H1 (cell line): ENCODE measurements at regions not wholly inside any gene's neighbourhood (a gene's known extent, or its start where the extent isn't known, plus 50 kb on each side); places are given as distances from the start of the nearest gene placed in this dataset.

Source experiments
- CTCF ChIA-PET: fragments of 300-600 bp; sonication (Branson Sonifier 250); formaldehyde crosslinking; loops from one replicate; lab custom pipeline; 2021; ENCODE audit not compliant: partially characterized antibody; lab: Charles Lee
- POLR2A ChIA-PET: fragments of 300-600 bp; sonication (Branson Sonifier 250); formaldehyde crosslinking; loops from one replicate; lab custom pipeline; 2021; ENCODE audit warnings: inconsistent platforms; ENCODE audit not compliant: partially characterized antibody; lab: Charles Lee
- DNase-seq, 2 experiments: peaks; one replicate each; pipeline versions ENCODE4 v3.0.0 to v3.0.0-alpha.2; 2010 to 2022; ENCODE audit warnings: low spot score in 2 of 2, low read depth in 1 of 2, mixed read lengths in 1 of 2
- FAIRE-seq: peaks from 2 replicates; lab custom pipeline; 2011; peaks lifted over from hg19 to GRCh38; lab: Jason Lieb, UNC
- H2AFZ ChIP-seq: 2 replicates; pipeline ENCODE4 v1.8.1; 2012; ENCODE audit warnings: low read length, inconsistent platforms
- H2AK5ac ChIP-seq: 2 replicates; pipeline ENCODE4 v1.6.1; 2013; ENCODE audit warnings: low read depth, low read length
- H2BK120ac ChIP-seq: replicated peaks from 2 replicates; pipeline ENCODE3; 2013; ENCODE audit warnings: low read depth, low read length, inconsistent platforms
- H2BK12ac ChIP-seq: 2 replicates; pipeline ENCODE4 v1.6.1; 2013; ENCODE audit warnings: low read depth, low read length
- H2BK15ac ChIP-seq: 2 replicates; pipeline ENCODE4 v1.6.1; 2013; ENCODE audit warnings: low read length
- H2BK20ac ChIP-seq: 2 replicates; pipeline ENCODE4 v1.6.1; 2013; ENCODE audit warnings: low read length
- H2BK5ac ChIP-seq: 2 replicates; pipeline ENCODE4 v1.6.1; 2013; ENCODE audit warnings: low read depth, low read length
- H3K14ac ChIP-seq: 2 replicates; pipeline ENCODE4 v1.6.1; 2013; ENCODE audit warnings: inconsistent platforms; ENCODE audit not compliant: insufficient read length
- H3K18ac ChIP-seq: 2 replicates; pipeline ENCODE4 v1.6.1; 2013; ENCODE audit warnings: low read length; ENCODE audit errors: extremely low read depth
- H3K23ac ChIP-seq: 2 replicates; pipeline ENCODE4 v1.6.1; 2013; ENCODE audit warnings: inconsistent platforms; ENCODE audit not compliant: insufficient read length
- H3K23me2 ChIP-seq: 2 replicates; pipeline ENCODE4 v1.6.1; 2013; ENCODE audit warnings: low read depth, low read length
- H3K27ac ChIP-seq: 2 replicates; pipeline ENCODE4 v1.6.1; 2011; ENCODE audit warnings: low read depth, low read length, inconsistent platforms
- H3K27me3 ChIP-seq, 4 experiments: replicated peaks in 1 of 4; 1 replicate in 1 of 4; 2 replicates in 3 of 4; pipeline versions ENCODE4 v1.6.1 to v1.8.1; 2011 to 2013; ENCODE audit warnings: low read length in 3 of 4, mild to moderate bottlenecking in 3 of 4, inconsistent platforms in 2 of 4, mixed read lengths in 2 of 4, moderate library complexity in 1 of 4; ENCODE audit not compliant: control insufficient read depth in 3 of 4, insufficient read depth in 3 of 4; ENCODE audit errors: extremely low read depth in 1 of 4
- H3K36me3 ChIP-seq, 4 experiments: 2 replicates each; pipeline versions ENCODE4 v1.6.1 to v1.8.1; 2011 to 2013; ENCODE audit warnings: mild to moderate bottlenecking in 4 of 4, low read length in 3 of 4, moderate library complexity in 2 of 4, control low read depth in 1 of 4, inconsistent platforms in 1 of 4; ENCODE audit not compliant: insufficient read depth in 4 of 4, control insufficient read depth in 2 of 4
- H3K4ac ChIP-seq: replicated peaks from 2 replicates; pipeline ENCODE3; 2013; ENCODE audit warnings: low read length, low read depth, mixed read lengths, inconsistent platforms; ENCODE audit not compliant: insufficient read length
- H3K4me1 ChIP-seq, 4 experiments: replicated peaks in 1 of 4; 1 replicate in 1 of 4; 2 replicates in 3 of 4; pipeline versions ENCODE4 v1.6.1 to v1.8.1; 2011 to 2013; ENCODE audit warnings: low read length in 3 of 4, inconsistent platforms in 2 of 4, mixed read lengths in 1 of 4; ENCODE audit not compliant: insufficient read depth in 4 of 4, control insufficient read depth in 3 of 4
- H3K4me2 ChIP-seq, 2 experiments: 2 replicates each; pipeline versions ENCODE4 v1.6.1 to v1.8.1; 2011 to 2013; ENCODE audit warnings: low read depth in 2 of 2, low read length in 2 of 2, control low read depth in 1 of 2, inconsistent platforms in 1 of 2, mild to moderate bottlenecking in 1 of 2; ENCODE audit not compliant: insufficient read depth in 1 of 2
- H3K4me3 ChIP-seq, 4 experiments: fragments of 200-600, 300-600 bp in 1 of 4; sonication (generic), shearing (Covaris generic), sonication (Bioruptor Twin) in 1 of 4; 2 replicates each; pipeline versions ENCODE4 v1.5.1 to v1.8.1; 2011 to 2016; ENCODE audit warnings: low read length in 4 of 4, low read depth in 3 of 4, control low read depth in 2 of 4, inconsistent platforms in 2 of 4, mild to moderate bottlenecking in 2 of 4, mixed read lengths in 1 of 4, moderate library complexity in 1 of 4; ENCODE audit not compliant: insufficient read depth in 2 of 4; ENCODE audit errors: extremely low read depth in 1 of 4
- H3K56ac ChIP-seq: replicated peaks from 2 replicates; pipeline ENCODE3; 2013; ENCODE audit warnings: low read depth, mild to moderate bottlenecking, mixed read lengths, low read length, inconsistent platforms; ENCODE audit not compliant: insufficient read length
- H3K79me1 ChIP-seq: 2 replicates; pipeline ENCODE4 v1.6.1; 2013; ENCODE audit warnings: low read depth, low read length, control low read depth
- H3K79me2 ChIP-seq, 2 experiments: 2 replicates each; pipeline versions ENCODE4 v1.6.1 to v1.8.1; 2012 to 2013; ENCODE audit warnings: low read length in 2 of 2, mild to moderate bottlenecking in 2 of 2, inconsistent platforms in 1 of 2; ENCODE audit not compliant: insufficient read depth in 2 of 2, control insufficient read depth in 1 of 2
- H3K9ac ChIP-seq, 4 experiments: replicated peaks in 1 of 4; 1 replicate in 1 of 4; 2 replicates in 3 of 4; pipeline versions ENCODE4 v1.6.1 to v1.8.1; 2011 to 2013; ENCODE audit warnings: low read depth in 3 of 4, low read length in 3 of 4, control low read depth in 2 of 4, mild to moderate bottlenecking in 2 of 4, moderate library complexity in 2 of 4, inconsistent platforms in 1 of 4; ENCODE audit errors: extremely low read depth in 1 of 4
- H3K9me3 ChIP-seq, 2 experiments: 2 replicates each; pipeline versions ENCODE4 v1.6.1 to v1.8.1; 2012 to 2013; ENCODE audit warnings: mild to moderate bottlenecking in 2 of 2, moderate library complexity in 2 of 2, control low read depth in 1 of 2, inconsistent platforms in 1 of 2, low read depth in 1 of 2, low read length in 1 of 2, mixed read lengths in 1 of 2; ENCODE audit not compliant: insufficient read depth in 2 of 2
- H4K20me1 ChIP-seq, 2 experiments: replicated peaks in 1 of 2; 2 replicates each; pipeline versions ENCODE3 to v1.8.1; 2011 to 2013; ENCODE audit warnings: inconsistent platforms in 2 of 2, low read length in 2 of 2, mild to moderate bottlenecking in 1 of 2; ENCODE audit not compliant: insufficient read depth in 2 of 2, control insufficient read depth in 1 of 2
- H4K5ac ChIP-seq: 2 replicates; pipeline ENCODE4 v1.6.1; 2013; ENCODE audit warnings: low read length, low read depth, mixed read lengths, inconsistent platforms; ENCODE audit not compliant: insufficient read length
- H4K8ac ChIP-seq: 2 replicates; pipeline ENCODE4 v1.8.0; 2013; ENCODE audit warnings: mild to moderate bottlenecking, moderate library complexity, low read length, inconsistent platforms; ENCODE audit not compliant: insufficient read depth; ENCODE audit errors: extremely low read depth
- H4K91ac ChIP-seq: replicated peaks from 2 replicates; pipeline ENCODE3; 2013; ENCODE audit warnings: low read length, mixed read lengths, inconsistent platforms; ENCODE audit not compliant: insufficient read length
- KDM4A ChIP-seq: IDR thresholded peaks from one replicate; pipeline ENCODE4 v1.7.1; 2012; ENCODE audit warnings: low read depth, mild to moderate bottlenecking, moderate library complexity, low read length, inconsistent platforms; ENCODE audit not compliant: severe bottlenecking
- WGBS, 2 experiments: shearing (Covaris generic) in 1 of 2; methylation state at CpG; one replicate each; pipeline versions ENCODE4 v1.1.6 to v1.1.7; 2013 to 2015; ENCODE audit warnings: low lambda C conversion rate in 2 of 2, mixed read lengths in 2 of 2, inconsistent platforms in 1 of 2, low coverage in 1 of 2, missing lambda C conversion rate in 1 of 2; ENCODE audit not compliant: insufficient replicate concordance in 2 of 2, insufficient coverage in 1 of 2, insufficient read length in 1 of 2; ENCODE audit errors: extremely low coverage in 1 of 2, missing lambda C conversion rate in 1 of 2; 5-methylcytosine and 5-hydroxymethylcytosine counted together

DNA sequence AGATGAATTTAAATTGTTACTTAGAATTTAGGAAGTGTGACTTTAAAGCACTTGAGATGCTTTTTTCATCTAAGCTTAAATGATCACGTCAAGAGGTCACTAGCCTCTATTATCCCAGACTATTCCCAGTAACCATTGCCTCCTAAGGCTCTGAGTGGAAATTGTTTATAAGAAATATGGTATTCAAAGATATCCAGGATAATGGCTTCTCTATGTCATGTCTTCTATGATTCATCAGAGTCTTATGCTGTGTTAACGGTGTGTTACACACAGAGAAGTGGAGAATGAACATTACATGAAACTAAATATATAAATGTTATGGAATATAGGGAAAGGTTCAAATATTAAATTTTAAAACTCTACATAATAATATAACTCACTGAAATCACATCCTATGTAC, 79.8 kb upstream of the NBEA start:
- no peak overlapping the region for H2BK5ac ChIP-seq
- no peak overlapping the region for H2BK120ac ChIP-seq
- no peaks in the 10 kb centered on the region for H3K36me3 ChIP-seq
- no peak overlapping the region for H4K91ac ChIP-seq
- H2BK12ac ChIP-seq: no peak overlapping the region
- H3K14ac ChIP-seq: no peak overlapping the region
- no peak overlapping the region for H3K4me2 ChIP-seq
- DNase-seq (no peak), FAIRE-seq (no peak)
- H3K4ac ChIP-seq: no peak overlapping the region
- WGBS, 2 experiments: 93% methylated on average over 2 of the region's 2 CpGs; no CpG with 5 or more reads in 1 of the 2 experiments
- no peak overlapping the region for H2AFZ ChIP-seq
- H3K4me1 ChIP-seq: no peaks in the 10 kb centered on the region; a peak in 1 of 7 replicates
- no peak overlapping the region for H4K5ac ChIP-seq
- ChIA-PET POLR2A (no interaction called here), CTCF (no interaction called here)
- H3K23me2 ChIP-seq: no peaks in the 10 kb centered on the region; the same call in 1 of the 2 replicates
- no peak overlapping the region for H2BK20ac ChIP-seq
- H2AK5ac ChIP-seq: no peak overlapping the region
- H3K79me2 ChIP-seq: no peaks in the 10 kb centered on the region
- H3K27me3 ChIP-seq: peaks cover 0 to 2% (median 0%) of the 10 kb centered on the region in 4 experiments; a peak in 1 of 7 replicates
- no peak overlapping the region for H3K18ac ChIP-seq
- H3K27ac ChIP-seq: no peak overlapping the region
- no peak overlapping the region for H3K56ac ChIP-seq
- H4K8ac ChIP-seq: no peak overlapping the region
- no peak overlapping the region for H2BK15ac ChIP-seq
- H4K20me1 ChIP-seq: no peaks in the 10 kb centered on the region
- H3K9me3 ChIP-seq: no peaks in the 10 kb centered on the region
- no peak overlapping the region for H3K23ac ChIP-seq
- no peaks in the 10 kb centered on the region for H3K79me1 ChIP-seq
- H3K4me3 ChIP-seq: no peak overlapping the region
- H3K9ac ChIP-seq: no peak overlapping the region
- TF ChIP-seq KDM4A: no peak
